Kidney tubule cell (primary cell): ENCODE measurements at regions not wholly inside any gene's neighbourhood (a gene's known extent, or its start where the extent isn't known, plus 50 kb on each side); places are given as distances from the start of the nearest gene placed in this dataset.

Source experiments
- DNase-seq: peaks from one replicate; pipeline ENCODE4 v3.0.0-alpha.2; 2018; ENCODE audit warnings: low spot score

GRCh38 chr1:224846119-224846907 lies 83.2 kb upstream of the DNAH14 start:
- DNase-seq, result no peak

- DNase-seq, result no peak
These were observed 79.0 kb upstream of the DNAH14 start for GRCh38 chr1:224850446-224850845.

DNA sequence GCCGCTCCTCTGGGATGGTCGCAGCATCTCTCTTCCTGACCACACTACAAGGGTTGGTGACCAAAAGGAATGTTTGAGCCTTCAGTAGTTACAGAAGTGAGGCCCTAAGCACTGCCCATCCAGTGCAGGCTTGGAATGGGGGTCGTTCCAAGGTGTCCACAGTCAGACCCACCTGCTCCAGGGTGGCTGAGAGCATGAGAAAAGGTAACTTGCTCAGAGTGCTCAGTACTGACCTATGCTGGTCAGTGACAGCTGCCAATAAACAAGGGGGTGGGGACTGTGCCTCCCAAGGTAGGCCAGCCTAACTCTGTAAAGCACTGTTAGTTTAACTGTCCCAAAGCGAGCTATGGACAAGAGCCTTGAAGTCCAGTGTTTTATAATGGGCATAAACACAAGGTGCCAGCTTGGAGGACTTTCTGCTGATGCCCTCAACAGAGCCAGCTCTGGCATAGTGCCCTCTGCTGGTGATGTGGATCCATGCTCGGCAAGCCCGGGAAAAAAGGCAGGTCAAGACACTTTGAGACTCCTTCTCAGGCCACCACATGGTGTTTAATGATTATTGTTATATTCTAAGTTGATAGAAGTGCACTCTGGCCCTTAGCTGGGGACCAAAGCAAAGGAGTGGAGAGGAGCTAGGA lies 78.1 kb upstream of the DNAH14 start:
- DNase-seq, result peak; percentile 63

GRCh38 chr1:224851848-224852261 lies 77.6 kb upstream of the DNAH14 start:
- no peak for DNase-seq

GRCh38 chr1:224852901-224853568 lies 76.4 kb upstream of the DNAH14 start:
- peak; percentile 60 for DNase-seq

DNA sequence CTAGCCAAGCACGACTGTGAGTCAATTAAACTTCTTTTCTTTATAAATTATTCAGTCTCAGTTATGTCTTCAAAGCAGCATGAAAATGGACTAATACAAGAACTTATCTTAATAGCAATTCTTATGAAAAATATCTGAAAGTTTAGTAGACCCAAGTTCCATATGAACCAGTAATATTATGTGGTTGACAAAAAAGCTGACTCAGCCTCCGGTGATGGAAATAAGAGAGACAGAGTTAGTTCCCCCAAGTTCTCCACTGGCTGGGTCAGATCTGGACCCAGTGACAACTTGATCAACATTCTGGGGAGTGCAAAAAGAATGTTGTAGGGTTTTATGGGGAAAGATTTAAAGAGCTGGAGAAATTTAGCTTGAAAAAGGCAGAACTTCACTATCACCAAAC lies 72.5 kb upstream of the DNAH14 start:
- no peak for DNase-seq

DNA sequence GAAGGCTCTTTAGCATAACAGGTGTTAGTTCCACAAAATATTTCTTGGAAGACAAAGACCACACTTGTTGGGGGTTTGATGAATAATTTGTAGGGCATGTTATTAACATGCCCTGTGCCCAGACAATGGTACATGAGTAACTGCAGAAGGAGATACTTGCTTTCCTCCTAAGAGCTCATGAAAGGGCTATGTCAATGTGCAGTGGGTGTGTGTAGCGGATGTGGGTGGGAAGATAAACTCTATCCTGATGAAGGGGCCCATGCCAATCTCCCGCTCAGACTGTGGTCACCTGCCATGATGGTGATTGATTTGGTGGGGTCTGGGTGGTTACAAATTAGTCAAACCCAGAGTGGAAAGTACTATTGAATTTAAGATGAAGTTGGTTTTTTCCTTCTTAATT lies 69.8 kb upstream of the DNAH14 start:
- no peak for DNase-seq

DNA sequence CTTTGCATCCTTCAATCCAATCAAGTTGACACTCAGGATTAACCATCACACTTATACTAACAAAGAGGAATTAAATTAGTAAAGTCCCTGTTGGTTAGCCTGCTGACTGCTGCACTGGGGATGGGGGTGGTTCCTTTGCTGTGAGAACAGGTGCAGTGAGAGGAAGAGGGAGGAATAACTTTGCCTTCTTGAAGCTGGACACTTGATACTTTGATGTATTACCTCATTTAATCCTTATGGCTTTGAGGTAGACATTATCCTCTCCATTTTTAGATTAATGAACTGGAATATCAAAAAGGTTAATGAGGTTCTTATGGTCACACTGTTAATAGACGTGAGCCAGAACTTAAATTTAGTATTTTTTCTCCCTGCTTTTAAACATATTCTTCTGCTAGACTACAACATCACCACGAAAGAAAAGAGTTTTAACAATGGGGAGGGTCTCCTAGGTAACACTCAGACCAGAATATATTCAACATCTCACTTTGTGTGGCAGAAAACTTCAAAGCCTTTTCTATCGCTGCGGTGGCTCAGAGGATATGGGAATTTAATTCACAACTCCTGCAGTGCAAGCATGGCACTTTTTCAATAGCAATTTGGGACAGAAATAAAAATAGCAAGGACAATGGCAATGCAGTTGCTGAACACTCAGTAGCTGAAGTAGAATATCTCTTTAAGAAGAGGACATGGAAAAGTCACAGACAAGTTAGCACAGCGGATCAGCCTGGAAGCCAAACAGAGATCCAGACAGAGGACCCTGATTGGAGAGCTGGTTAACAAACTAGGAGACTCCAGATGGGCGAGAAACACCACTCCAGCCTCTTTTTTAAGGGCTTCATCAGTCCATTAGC lies 68.8 kb upstream of the DNAH14 start:
- no peak for DNase-seq

GRCh38 chr1:224861339-224861716 lies 68.1 kb upstream of the DNAH14 start:
- DNase-seq, result no peak

DNA sequence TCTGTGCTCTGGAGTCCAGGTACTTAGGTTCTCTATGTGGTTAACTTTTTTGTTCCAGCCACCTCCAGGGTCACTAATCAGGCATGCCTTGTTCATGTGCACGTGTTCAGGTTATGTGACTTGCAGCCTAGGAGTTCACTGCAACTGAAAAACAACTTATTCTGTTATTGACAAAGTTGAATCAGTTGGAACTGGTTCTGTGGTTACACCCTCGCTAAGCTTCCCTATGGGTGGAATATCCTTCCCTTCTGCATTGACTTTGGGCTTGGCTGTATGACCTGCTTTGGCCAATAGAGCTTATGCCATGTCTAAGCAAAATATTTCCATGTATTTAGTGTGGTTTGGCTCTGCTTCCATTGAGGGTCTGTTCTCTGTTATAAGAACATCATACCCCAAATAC lies 66.0 kb upstream of the DNAH14 start:
- DNase-seq, result no peak

- DNase-seq, result no peak
These were observed 65.5 kb upstream of the DNAH14 start for GRCh38 chr1:224864006-224864405.

- DNase-seq, result no peak
These were observed 64.0 kb upstream of the DNAH14 start for GRCh38 chr1:224865510-224865909.

- DNase-seq, result no peak
These were observed 62.5 kb upstream of the DNAH14 start for GRCh38 chr1:224866940-224867339.

DNA sequence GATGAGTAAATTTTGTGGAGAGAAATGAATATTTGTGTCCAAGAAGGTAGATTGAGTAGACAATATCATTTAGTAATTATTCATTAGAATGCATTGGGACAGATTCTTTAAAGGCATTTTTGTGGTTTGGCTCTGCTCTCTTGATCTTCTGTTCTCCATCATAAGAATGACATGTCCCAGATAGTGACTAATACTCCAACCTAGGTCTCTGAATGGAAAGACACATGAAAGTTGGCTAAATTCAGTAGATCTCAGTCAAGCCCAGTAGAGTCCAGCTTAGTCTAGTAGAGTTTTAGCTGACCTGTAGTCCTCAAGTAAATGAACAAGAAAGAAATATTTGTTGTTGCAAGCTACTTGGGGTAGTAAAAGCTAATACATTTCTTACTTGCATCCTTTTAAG lies 61.8 kb upstream of the DNAH14 start:
- peak; percentile 40 for DNase-seq

DNA sequence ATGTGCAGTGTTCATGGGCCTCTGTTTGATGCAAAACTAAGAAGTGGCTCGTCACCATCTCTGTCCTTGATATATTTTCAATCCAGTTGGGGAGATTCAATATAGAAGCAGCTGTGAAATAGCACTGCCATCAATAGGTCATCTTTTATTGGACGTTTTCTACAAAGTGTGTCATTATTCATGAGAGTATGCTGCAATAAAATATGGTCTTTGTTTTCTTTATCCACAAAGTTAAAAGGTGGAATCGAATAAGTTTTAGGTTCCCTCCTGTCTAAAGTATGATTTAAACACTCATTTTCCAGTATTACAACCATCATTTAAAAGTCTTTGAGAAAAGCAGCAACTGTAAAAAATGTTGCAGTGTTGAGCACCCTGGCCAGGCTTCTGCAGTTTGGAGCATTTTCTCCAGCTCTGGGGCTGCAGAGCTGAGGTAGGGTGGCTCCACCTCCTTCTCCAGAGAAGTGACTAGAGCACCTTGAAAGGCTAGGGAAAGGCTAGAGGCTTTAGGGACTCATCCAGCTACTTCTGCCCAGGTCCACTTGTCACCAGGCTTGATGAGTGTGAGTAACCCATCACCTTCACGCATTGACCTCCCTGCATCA lies 56.5 kb upstream of the DNAH14 start:
- no peak for DNase-seq

GRCh38 chr1:224873434-224874369 lies 55.8 kb upstream of the DNAH14 start:
- peak; percentile 25 for DNase-seq

- DNase-seq, result peak; percentile 57
These were observed 54.7 kb upstream of the DNAH14 start for GRCh38 chr1:224874775-224875174.

GRCh38 chr1:224879162-224879803 lies 50.2 kb upstream of the DNAH14 start:
- DNase-seq, result peak; percentile 14
